ENCODE measurements at regions not wholly inside any gene's neighbourhood (a gene's known extent, or its start where the extent isn't known, plus 50 kb on each side); places are given as distances from the start of the nearest gene placed in this dataset.

DNA sequence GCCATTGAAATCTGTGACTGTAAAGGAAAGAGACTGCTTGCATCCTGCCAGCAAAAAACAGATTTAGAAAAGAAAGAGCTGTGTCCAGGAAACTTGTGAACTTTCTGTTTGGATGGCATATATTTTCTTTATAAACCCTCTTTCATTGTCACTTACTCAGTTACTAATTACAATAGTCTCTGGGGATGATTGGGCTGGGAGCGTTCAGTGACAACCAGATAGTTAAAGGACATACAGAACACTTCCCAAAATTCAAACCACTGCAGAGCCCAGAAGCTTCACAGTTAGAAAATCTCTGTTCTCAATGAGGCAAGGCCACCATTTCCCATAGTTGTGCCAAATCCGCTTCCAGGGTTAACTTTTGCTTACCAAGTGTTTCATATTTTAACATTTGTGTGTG, 98.6 kb upstream of the TAB2 start:
- no peak for DNase-seq

DNA sequence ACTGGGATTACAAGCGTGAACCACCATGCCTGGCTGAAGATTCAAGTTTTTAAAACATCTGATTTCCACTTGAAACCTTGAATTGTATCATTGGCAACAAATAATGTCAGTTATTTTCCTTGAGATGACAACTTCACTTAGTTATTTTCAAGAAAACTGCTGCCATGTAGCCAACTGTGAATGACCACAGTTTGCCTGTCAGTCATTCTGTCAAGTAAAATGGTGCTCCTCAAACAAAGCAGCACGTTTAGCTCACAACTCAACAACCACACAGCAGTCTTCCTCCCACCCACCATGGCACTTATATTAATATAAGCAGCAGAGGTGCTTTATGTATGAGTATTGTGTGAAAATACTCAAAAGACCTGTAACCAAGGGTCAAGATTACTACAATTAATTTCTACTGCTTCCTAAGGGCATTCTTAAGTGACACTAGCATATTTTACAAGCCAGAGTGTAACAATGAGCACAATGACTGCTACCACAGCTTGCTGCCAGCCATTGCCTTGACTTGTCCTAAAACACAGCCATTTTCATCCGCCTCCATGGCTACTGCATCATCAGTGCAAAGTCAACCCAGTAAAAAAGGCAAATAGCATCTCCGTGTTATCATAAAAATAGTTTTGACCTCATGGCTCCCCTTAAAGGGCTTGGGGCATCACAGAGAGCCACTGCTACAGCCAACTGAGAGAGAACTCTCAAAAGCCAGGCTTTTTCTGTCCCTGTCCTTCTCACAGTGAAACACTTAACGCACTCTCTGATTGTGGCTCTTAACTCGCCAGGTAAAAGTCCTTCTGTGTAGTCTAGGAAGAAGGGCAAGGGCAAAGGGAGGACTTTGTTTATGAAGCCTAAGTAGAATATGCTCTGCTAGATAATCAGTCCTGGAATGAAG, 96.4 kb upstream of the TAB2 start:
- no peak for DNase-seq

GRCh38 chr6:149221774-149222070, 95.8 kb upstream of the TAB2 start:
- DNase-seq, result no peak

DNA sequence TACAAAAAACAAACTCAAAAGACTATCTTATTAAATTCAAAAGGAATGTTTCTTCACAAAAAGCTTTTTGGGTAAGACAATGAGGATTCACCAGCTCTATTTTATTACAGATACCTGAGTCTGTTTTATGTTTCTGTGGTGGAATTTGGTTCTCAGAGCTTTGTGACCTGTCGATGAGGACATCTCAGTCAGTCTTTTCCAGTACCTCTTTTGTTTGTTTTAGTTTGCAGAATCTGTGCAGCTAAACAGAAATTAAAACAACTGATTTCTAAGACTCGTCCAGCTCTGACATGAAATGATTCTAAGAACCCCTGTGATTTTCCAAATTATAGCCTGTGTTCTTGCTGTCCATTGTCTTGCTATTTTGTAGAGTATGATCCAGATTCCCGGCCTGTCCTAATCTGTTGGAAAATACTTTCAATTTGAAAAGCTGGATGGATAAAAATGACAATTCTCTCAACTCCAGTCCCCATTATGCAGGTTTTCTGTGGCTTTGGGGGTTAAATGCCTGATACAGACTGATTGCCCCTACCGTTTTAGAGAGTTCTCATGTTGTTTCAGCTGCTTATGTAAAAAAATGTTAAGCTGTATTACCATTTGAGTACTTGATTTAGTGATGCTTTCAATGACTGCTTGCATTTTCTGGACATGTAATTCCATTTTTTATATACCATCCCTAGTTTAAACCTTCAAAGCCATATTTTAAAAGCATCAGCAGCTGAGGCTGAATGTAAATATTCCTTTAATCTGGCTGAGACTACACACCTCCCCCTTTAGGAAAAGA, 94.2 kb upstream of the TAB2 start:
- DNase-seq, result no peak

- no peak for DNase-seq
Observed at GRCh38 chr6:149223904-149224351, 93.6 kb upstream of the TAB2 start.

- DNase-seq, result no peak
Observed at GRCh38 chr6:149224399-149224798, 93.1 kb upstream of the TAB2 start.

DNA sequence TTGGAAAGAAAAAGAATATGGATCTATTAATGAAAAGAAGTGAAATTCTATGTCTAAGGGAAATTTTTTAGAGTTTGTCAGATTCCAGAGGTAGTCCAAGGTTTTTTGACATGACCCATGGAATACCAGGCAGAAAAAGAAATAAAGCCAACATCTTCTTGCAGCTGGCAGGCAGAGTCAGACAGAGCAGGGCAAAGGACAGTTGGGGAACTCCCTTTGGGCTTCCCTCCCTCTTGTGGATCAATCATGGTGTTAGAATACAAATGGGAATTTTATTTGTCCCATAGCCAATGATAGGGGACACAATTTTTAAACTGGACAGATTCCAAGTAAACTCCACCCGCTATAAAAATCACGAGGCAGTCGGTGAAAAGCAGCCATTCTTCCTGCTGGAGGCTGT, 92.1 kb upstream of the TAB2 start:
- DNase-seq, result no peak

GRCh38 chr6:149225946-149226345, 91.6 kb upstream of the TAB2 start:
- DNase-seq, result no peak

GRCh38 chr6:149227796-149228195, 89.7 kb upstream of the TAB2 start:
- no peak for DNase-seq

GRCh38 chr6:149228311-149228955, 89.1 kb upstream of the TAB2 start:
- no peak for DNase-seq

- no peak for DNase-seq
Observed at GRCh38 chr6:149229096-149229495, 88.4 kb upstream of the TAB2 start.

- DNase-seq, result no peak
Observed at GRCh38 chr6:149230712-149231460, 86.6 kb upstream of the TAB2 start.

DNA sequence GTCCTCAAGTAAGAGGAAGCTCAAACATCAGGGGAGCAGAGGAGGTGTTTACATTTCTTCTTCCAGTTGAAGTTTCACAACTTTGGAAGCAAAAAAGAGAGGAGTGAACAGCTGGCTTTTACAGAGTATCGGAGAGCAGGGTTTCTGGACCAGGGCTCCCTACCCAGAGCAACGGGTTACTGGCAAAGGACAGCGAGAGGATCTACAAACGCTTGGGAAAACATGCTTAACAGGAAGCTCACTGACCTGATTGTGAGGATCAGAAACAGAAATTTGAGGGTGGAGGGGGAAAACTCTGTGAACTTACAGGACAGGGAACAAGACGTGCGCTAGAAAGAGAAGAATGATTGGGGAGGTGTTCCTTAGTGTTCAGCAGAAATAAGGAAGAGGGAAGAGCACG, 85.7 kb upstream of the TAB2 start:
- no peak for DNase-seq

DNA sequence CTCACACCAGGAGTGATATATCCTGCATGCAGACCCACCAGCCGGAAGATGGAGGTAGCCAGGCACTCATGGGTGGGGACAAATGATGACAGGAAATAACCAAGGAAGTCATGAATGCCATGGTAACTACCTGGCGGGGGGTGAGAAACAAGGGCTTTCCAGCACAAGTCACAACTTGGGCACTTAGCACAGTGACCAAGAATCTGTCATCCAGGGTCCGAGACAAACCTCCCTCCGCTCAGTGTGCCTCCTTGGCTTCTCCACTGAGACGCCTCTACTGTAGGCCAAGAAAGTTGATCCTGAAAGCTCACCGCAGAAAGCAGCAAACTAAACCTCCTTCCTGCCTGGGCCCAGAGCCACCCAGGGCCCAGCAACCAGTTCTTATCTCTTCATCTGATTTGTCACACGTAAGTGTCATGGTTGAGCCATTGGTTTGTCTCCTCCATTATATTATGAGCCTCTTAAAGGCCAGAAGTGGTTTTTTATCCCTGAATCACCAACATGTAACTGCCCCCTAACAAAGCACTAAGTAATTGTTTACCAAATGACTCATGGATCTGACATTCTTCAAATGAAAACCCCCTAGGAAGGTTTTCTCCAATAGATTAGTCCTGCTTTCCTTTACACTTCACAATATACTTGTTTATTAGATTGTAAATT, 84.3 kb upstream of the TAB2 start:
- DNase-seq, result peak; percentile 82

DNA sequence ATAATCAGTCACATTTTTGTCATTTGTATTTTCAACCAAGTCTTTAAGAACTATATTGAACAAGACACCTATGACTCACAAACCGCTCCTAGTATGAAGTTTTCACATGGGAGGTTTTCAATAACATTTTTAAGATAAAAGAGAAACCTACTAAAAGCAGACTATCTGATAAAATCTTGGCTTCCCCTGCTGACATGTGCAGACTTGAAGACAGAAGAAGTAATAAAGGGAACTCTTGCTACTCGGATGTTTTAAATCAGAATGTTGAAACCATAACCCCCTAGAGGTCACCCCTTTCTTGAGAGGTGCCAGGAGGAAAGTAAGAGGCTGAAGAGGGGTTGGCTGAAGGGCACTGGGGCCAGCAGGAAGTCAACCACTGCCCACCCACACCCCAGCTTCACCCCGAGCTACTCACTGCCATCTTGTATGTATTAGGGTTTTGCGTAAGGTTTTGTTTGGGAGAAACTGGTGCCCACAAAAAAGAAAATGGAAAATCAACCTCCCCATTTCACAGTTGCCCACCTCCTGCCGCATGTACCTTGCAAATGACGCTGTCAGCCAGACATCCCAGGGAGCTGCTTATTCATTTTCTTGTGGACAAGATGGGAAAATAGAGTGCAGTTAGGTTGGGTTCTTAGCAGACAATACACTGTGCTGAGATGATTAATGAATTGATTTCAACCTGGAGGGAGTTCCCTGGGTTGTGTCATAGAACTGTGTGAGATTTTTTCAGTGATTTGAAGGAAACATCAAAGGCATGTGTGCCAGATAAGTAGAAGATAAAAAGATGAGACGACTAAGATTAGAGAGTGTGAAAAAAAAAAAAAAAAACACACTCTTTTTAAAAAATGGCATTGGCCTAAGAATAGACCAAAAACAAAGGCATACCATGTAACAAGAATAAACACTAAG, 83.2 kb upstream of the TAB2 start:
- peak; percentile 71 for DNase-seq

DNA sequence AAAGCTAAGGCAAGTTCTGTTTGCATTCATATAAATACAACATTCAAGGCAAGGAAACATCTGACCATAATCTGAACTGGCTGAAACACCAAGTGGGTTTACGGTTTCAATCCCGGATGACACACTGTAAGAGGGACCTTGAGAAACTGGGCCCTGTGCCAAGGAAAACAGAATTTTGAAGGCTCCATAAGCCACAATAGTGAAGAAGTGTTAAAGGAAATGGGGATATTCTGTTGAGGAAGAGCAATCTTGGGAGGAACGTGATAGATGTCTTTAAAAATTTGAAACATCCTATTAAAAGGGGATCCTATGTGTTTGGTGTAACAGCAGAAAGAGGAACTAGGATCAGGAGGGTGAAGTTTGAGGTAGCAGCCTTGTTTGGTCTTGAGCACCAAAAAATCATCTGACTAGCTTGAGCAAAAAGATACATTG, 82.4 kb upstream of the TAB2 start:
- DNase-seq, result no peak

- no peak for DNase-seq
Observed at GRCh38 chr6:149236589-149236988, 80.9 kb upstream of the TAB2 start.

DNA sequence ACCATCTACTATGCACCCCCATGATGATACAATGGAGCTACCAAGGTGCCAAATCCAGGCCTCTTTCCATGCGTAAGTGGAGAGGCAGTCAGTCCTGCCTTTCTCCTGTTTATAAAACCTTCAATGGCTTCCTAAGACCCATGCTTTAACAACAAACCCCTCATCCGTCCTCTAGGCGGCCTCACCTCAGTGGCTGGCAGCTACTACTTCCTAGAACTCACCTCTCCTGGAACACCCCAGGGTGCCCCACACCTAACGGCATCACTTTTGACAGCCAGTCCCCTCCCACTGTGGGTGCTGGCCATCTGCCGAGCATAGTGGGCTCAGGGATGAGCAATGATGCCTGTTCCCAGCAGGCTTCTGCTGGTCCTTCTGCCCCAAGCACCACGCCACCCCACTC, 80.0 kb upstream of the TAB2 start:
- no peak for DNase-seq

GRCh38 chr6:149239573-149240209, 77.8 kb upstream of the TAB2 start:
- no peak for DNase-seq

- DNase-seq, result no peak
Observed at GRCh38 chr6:149242883-149243282, 74.6 kb upstream of the TAB2 start.

GRCh38 chr6:149244105-149244504, 73.4 kb upstream of the TAB2 start:
- no peak for DNase-seq
